ENCODE measurements at regions not wholly inside any gene's neighbourhood (a gene's known extent, or its start where the extent isn't known, plus 50 kb on each side); places are given as distances from the start of the nearest gene placed in this dataset.

- no peak for FAIRE-seq
These were observed 833.7 kb downstream of the ROBO2 start for GRCh38 chr3:77873598-77873997.

GRCh38 chr3:77885381-77885780 lies 845.5 kb downstream of the ROBO2 start:
- no peaks in the 10 kb centered on the region for H3K4me1 ChIP-seq (ENCODE audit: control insufficient read depth in 2 of 3, insufficient read depth in 2 of 3, low read depth in 1 of 3, low read length in 3 of 3)
- H3K9me3 ChIP-seq (ENCODE audit: control insufficient read depth in 2 of 3, insufficient read depth in 1 of 3, low read length in 3 of 3): no peaks in the 10 kb centered on the region
- H3K9ac ChIP-seq (ENCODE audit: low read length in 3 of 3): no peak overlapping the region
- intact Hi-C loops (cut with DNase I): no loop called here
- no peak for DNase-seq
- no peak for TF ChIP-seq CTCF (IDR thresholded peaks at IDR 0.05; ENCODE audit: borderline replicate concordance, extremely low read depth, insufficient read depth)
- no peak overlapping the region for H3K27ac ChIP-seq (ENCODE audit: low read depth in 2 of 2, low read length in 2 of 2)
- no peaks in the 10 kb centered on the region for H3K36me3 ChIP-seq (ENCODE audit: control insufficient read depth in 2 of 3, insufficient read depth in 3 of 3, low read length in 3 of 3)
- no peak for FAIRE-seq
- no peak overlapping the region for H3K4me3 ChIP-seq (ENCODE audit: low read length in 3 of 3)
- no peaks in the 10 kb centered on the region for H3K27me3 ChIP-seq (ENCODE audit: control insufficient read depth, insufficient read depth, low read length)

More at GRCh38 chr3:77873598-77873997, 833.7 kb downstream of the ROBO2 start:
- no peak for DNase-seq
- no peak for TF ChIP-seq CTCF (IDR thresholded peaks at IDR 0.05; ENCODE audit: borderline replicate concordance, extremely low read depth, insufficient read depth)
- Histone ChIP-seq H3K9me3 (ENCODE audit: control insufficient read depth in 2 of 3, insufficient read depth in 1 of 3, low read length in 3 of 3) (no peaks in the 10 kb centered on the region), H3K27me3 (ENCODE audit: control insufficient read depth, insufficient read depth, low read length) (no peaks in the 10 kb centered on the region), H3K4me1 (ENCODE audit: control insufficient read depth in 2 of 3, insufficient read depth in 2 of 3, low read depth in 1 of 3, low read length in 3 of 3) (no peaks in the 10 kb centered on the region), H3K36me3 (ENCODE audit: control insufficient read depth in 2 of 3, insufficient read depth in 3 of 3, low read length in 3 of 3) (no peaks in the 10 kb centered on the region), H3K4me3 (ENCODE audit: low read length in 3 of 3) (no peak overlapping the region), H3K9ac (ENCODE audit: low read length in 3 of 3) (no peak overlapping the region), H3K27ac (ENCODE audit: low read depth in 2 of 2, low read length in 2 of 2) (no peak overlapping the region)
- intact Hi-C loops (cut with DNase I): no loop called here

- FAIRE-seq: no peak
- H3K27ac ChIP-seq (ENCODE audit: low read depth in 2 of 2, low read length in 2 of 2): no peak overlapping the region
- no peaks in the 10 kb centered on the region for H3K27me3 ChIP-seq (ENCODE audit: control insufficient read depth, insufficient read depth, low read length)
- H3K36me3 ChIP-seq (ENCODE audit: control insufficient read depth in 2 of 3, insufficient read depth in 3 of 3, low read length in 3 of 3): no peaks in the 10 kb centered on the region
- no peaks in the 10 kb centered on the region for H3K4me1 ChIP-seq (ENCODE audit: control insufficient read depth in 2 of 3, insufficient read depth in 2 of 3, low read depth in 1 of 3, low read length in 3 of 3)
- intact Hi-C loops (cut with DNase I): no loop called here
- DNase-seq: no peak
- no peaks in the 10 kb centered on the region for H3K9me3 ChIP-seq (ENCODE audit: control insufficient read depth in 2 of 3, insufficient read depth in 1 of 3, low read length in 3 of 3)
- H3K4me3 ChIP-seq (ENCODE audit: low read length in 3 of 3): no peak overlapping the region
- no peak overlapping the region for H3K9ac ChIP-seq (ENCODE audit: low read length in 3 of 3)
- TF ChIP-seq CTCF (IDR thresholded peaks at IDR 0.05; ENCODE audit: borderline replicate concordance, extremely low read depth, insufficient read depth): no peak
These were observed 847.7 kb downstream of the ROBO2 start for GRCh38 chr3:77887611-77888010.

GRCh38 chr3:77889616-77890015 lies 849.7 kb downstream of the ROBO2 start:
- Histone ChIP-seq H3K9me3 (ENCODE audit: control insufficient read depth in 2 of 3, insufficient read depth in 1 of 3, low read length in 3 of 3) (no peaks in the 10 kb centered on the region), H3K36me3 (ENCODE audit: control insufficient read depth in 2 of 3, insufficient read depth in 3 of 3, low read length in 3 of 3) (no peaks in the 10 kb centered on the region), H3K4me3 (ENCODE audit: low read length in 3 of 3) (no peak overlapping the region), H3K4me1 (ENCODE audit: control insufficient read depth in 2 of 3, insufficient read depth in 2 of 3, low read depth in 1 of 3, low read length in 3 of 3) (no peaks in the 10 kb centered on the region), H3K27ac (ENCODE audit: low read depth in 2 of 2, low read length in 2 of 2) (no peak overlapping the region), H3K27me3 (ENCODE audit: control insufficient read depth, insufficient read depth, low read length) (no peaks in the 10 kb centered on the region), H3K9ac (ENCODE audit: low read length in 3 of 3) (no peak overlapping the region)
- TF ChIP-seq CTCF (IDR thresholded peaks at IDR 0.05; ENCODE audit: borderline replicate concordance, extremely low read depth, insufficient read depth): no peak
- intact Hi-C loops (cut with DNase I): no loop called here
- DNase-seq: no peak
- FAIRE-seq: no peak
